Stomach (tissue), 8 donors: ENCODE measurements at regions not wholly inside any gene's neighbourhood (a gene's known extent, or its start where the extent isn't known, plus 50 kb on each side); places are given as distances from the start of the nearest gene placed in this dataset.

ENCODE experiments used
- DNase-seq, 2 donors: peaks; one replicate each; pipeline versions ENCODE4 v3.0.0 to v3.0.0-alpha.2; 2013 to 2019
- H3K27ac ChIP-seq, 5 donors: fragments of 200-600 bp in 4 of 5; sonication (generic) in 4 of 5; one replicate each; pipeline ENCODE4 v1.5.1; 2013 to 2019; ENCODE audit warnings: mild to moderate bottlenecking in 1 of 5, moderate library complexity in 1 of 5
- H3K27me3 ChIP-seq, 3 donors: fragments of 200-600 bp; sonication (generic); one replicate each; pipeline ENCODE4 v1.5.1; 2017 to 2019; ENCODE audit warnings: mixed run types in 1 of 3
- H3K36me3 ChIP-seq, 4 donors: fragments of 200-600 bp; sonication (generic); 1 replicate in 3 of 4; 2 replicates in 1 of 4; pipeline ENCODE4 v1.5.1; 2016 to 2019
- H3K4me1 ChIP-seq, 4 donors: fragments of 200-600 bp; sonication (generic); one replicate each; pipeline ENCODE4 v1.5.1; 2016 to 2019
- H3K4me3 ChIP-seq, 4 donors: fragments of 200-600 bp; sonication (generic) in 3 of 4; one replicate each; pipeline ENCODE4 v1.5.1; 2016 to 2019; ENCODE audit warnings: mild to moderate bottlenecking in 1 of 4
- H3K9me3 ChIP-seq, 4 donors: fragments of 200-600 bp; sonication (generic); one replicate each; pipeline ENCODE4 v1.5.1; 2016 to 2019
- CTCF ChIP-seq, 7 experiments: fragments of 450-650 bp in 4 of 7; fragments of 200-600 bp in 3 of 7; sonication (generic) in 3 of 7; IDR thresholded peaks; one replicate each; pipeline ENCODE4 v1.5.1; 2016 to 2019; ENCODE audit warnings: antibody characterized with exemption in 7 of 7, control low read depth in 2 of 7, mild to moderate bottlenecking in 1 of 7
- EP300 ChIP-seq: sonication (generic); formaldehyde crosslinking; IDR thresholded peaks from one replicate; pipeline ENCODE4 v1.6.1; 2017; ENCODE audit warnings: antibody characterized with exemption
- POLR2A ChIP-seq, 4 donors: fragments of 450-650 bp; IDR thresholded peaks; one replicate each; pipeline ENCODE4 v1.6.1; 2016; ENCODE audit warnings: antibody characterized with exemption in 4 of 4, control low read depth in 2 of 4, mild to moderate bottlenecking in 1 of 4, moderate library complexity in 1 of 4
- POLR2AphosphoS5 ChIP-seq, 3 donors: sonication (generic); formaldehyde crosslinking; IDR thresholded peaks; one replicate each; pipeline ENCODE4 v1.6.1; 2016; ENCODE audit warnings: antibody characterized with exemption in 3 of 3
- WGBS, 5 donors: extraction: QIAGEN DNeasy Blood & Tissue Kit in 3 of 5; methylation state at CpG; one replicate each; pipeline versions ENCODE4 v1.1.5 to v1.1.7; 2013 to 2018; 5-methylcytosine and 5-hydroxymethylcytosine counted together
- intact Hi-C: fragments of 100-400 bp; cut with DNase I; formaldehyde crosslinking; loops from one replicate; pipeline ENCODE4 v1.15.1; 2023; ENCODE audit warnings: low total_unique reads
- donor health status: healthy with polysubstance abuse.
- donor health status: Bipolar disorder and iron deficiency.
- donor health status: healthy.

DNA sequence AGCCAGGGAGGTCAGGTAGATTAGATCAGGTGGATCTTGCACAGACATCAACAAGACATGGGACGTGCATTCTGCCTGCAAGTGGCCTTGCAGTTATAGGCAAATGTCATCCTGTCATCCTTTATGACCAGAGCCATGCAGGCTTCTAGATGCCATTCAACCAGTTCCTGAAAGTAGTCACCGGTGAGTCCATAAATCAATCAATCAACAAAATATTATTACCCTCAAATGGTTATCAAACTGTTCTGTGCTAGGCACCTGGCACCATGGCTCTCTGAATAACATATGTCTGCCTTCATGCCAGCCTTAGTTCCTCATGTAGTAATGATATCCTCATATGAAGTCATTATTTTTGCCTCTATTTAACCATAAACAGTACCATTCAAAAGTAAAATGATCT is 146.9 kb downstream of the TOMM20 start:
- WGBS, 5 donors: 77 to 95% (median 85%) methylated on average over 2 of the region's 2 CpGs

DNA sequence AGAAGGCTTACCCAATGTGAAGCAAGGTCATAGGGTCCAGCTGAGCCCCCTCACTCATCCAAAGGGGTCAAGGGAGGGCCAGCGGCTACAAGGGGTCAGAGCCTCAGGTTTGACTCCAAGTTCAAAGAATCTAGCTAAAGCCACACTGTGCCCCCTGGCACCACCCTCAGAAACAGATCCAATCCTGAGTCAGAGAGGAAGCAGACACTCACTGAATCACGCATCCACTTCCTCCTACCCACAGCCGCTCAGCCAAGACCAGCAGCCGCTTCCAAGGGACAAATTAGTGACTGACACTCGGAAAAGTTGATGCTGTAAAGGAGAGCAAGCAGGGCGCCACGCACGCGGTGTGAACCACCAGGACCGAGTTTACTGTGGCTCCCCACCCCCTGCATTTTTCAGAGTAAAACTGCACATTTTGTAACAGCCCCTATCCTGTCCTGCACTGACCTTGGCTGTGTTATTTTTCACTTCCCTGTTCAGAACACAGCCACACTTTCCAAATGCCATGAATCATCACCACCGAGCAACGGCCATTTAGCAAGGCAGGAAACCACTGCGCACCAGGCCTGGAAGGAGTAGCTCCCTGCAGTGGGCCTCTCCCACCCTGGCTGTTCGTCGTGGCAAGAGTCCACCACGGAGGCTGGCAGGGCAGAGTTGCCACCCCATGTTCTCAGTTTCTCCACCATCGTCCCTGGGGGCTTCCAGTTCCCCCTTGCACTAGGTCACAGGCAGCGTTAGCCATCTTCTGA is 147.8 kb downstream of the TOMM20 start:
- no peaks in the 10 kb centered on the region for H3K36me3 ChIP-seq
- WGBS, 5 donors: 25 to 61% (median 51%) methylated on average over 18 of the region's 18 CpGs
- peak overlapping the region in 1 of 4 donors; percentile 2 for H3K4me3 ChIP-seq
- peak overlapping the region; percentile 73 to 95 (median 92) for H3K27ac ChIP-seq
- H3K9me3 ChIP-seq: no peaks in the 10 kb centered on the region
- TF ChIP-seq POLR2A (IDR thresholded peaks at IDR 0.05) (no peak), POLR2AphosphoS5 (IDR thresholded peaks at IDR 0.05) (peak; percentile 74 to 92 (median 85)), CTCF (IDR thresholded peaks at IDR 0.05) (no peak), EP300 (peak; percentile 88)
- peaks cover 56 to 91% (median 73%) of the 10 kb centered on the region in 4 donors for H3K4me1 ChIP-seq
- no peaks in the 10 kb centered on the region for H3K27me3 ChIP-seq
- DNase-seq: peak; percentile 67 to 79
- intact Hi-C loops: no loop called here

More for the DNA sequence above, 146.9 kb downstream of the TOMM20 start:
- Histone ChIP-seq H3K9me3 (no peaks in the 10 kb centered on the region), H3K36me3 (no peaks in the 10 kb centered on the region), H3K27ac (peak overlapping the region; percentile 73 to 95 (median 92)), H3K27me3 (no peaks in the 10 kb centered on the region), H3K4me3 (no peak overlapping the region), H3K4me1 (peaks cover 58 to 91% (median 78%) of the 10 kb centered on the region in 4 donors)
- intact Hi-C loops: no loop called here
- DNase-seq: no peak
- TF ChIP-seq POLR2AphosphoS5 (IDR thresholded peaks at IDR 0.05) (no peak), POLR2A (IDR thresholded peaks at IDR 0.05) (no peak)

DNA sequence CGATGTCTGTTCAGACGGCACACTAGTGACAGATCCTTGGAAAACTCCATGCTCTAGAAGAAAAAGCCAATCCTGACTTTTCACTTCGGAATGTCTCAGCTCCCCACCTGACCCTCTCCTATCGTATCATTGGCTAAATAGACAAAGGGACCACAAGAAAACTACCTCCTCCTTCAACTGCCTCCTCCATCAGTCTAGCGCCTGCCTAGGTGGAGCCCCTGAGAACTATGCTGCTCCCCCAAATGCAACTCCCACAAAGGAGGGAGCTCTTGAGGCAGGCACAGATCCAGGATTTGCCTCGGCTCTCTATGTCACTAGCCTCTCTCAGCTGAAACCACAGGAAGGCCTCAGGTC is 148.4 kb downstream of the TOMM20 start:
- 65 to 80% (median 77%) methylated on average over 6 of the region's 6 CpGs for WGBS, 5 donors
- Histone ChIP-seq H3K9me3 (no peaks in the 10 kb centered on the region), H3K4me3 (no peak overlapping the region), H3K36me3 (no peaks in the 10 kb centered on the region), H3K4me1 (peaks cover 60 to 91% (median 74%) of the 10 kb centered on the region in 4 donors), H3K27ac (peak overlapping the region; percentile 73 to 95 (median 92)), H3K27me3 (no peaks in the 10 kb centered on the region)
- no peak for DNase-seq
- TF ChIP-seq POLR2AphosphoS5 (IDR thresholded peaks at IDR 0.05) (no peak), EP300 (no peak), CTCF (IDR thresholded peaks at IDR 0.05) (no peak), POLR2A (IDR thresholded peaks at IDR 0.05) (no peak)
- intact Hi-C loops: no loop called here

DNA sequence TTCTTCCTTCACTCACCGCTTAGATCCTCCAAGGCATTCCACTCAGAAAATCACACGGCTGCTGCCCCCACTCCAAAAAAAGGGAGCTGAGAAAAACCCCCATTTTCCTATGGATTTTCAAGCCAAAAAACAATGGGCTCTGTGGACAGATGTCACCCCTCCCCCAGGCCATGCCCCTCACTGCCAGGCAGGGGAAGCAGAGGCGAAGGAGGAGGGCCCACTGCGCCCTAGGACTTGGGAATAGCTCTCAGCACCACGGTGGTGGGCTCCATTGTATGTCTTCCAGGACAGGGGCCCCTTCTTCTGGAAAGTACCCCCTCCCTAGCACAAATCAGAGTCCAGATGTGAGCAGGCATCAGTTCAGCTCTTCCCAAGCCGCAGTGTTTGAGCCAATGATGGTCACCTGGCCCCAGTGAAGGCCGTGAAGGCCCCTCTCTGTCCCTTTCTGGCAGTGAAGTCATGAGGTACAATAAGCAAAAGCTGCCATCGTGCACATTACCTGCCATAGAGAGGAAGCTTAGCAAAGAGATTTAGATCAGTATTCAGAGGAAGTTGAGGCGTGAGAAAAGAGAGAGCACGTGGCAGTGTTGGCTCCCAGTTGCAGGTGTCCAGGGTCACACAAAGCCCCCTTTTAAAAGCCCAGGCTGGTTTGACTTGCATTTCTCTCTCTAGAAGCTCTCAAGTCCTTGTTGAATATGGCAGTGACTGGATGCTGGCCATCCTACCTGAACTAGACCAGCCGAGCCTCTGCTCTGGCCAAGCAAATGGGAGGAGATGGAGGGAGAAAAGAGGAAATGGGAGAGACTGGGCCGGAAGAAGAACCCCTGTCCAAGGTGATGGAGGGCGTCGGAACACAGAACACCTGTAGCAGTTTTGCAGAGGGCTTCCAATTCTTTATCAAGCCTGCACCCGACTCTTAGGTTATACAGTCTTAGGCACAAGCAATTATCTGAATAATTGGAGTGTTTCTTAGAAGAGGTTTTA is 149.0 kb downstream of the TOMM20 start:
- WGBS, 5 donors: 73 to 76% (median 75%) methylated on average over 15 of the region's 15 CpGs
- Histone ChIP-seq H3K9me3 (no peaks in the 10 kb centered on the region), H3K4me3 (no peak overlapping the region), H3K36me3 (no peaks in the 10 kb centered on the region), H3K27ac (peak overlapping the region; percentile 45 to 95 (median 92)), H3K27me3 (no peaks in the 10 kb centered on the region), H3K4me1 (peaks cover 56 to 91% (median 74%) of the 10 kb centered on the region in 4 donors)
- intact Hi-C loops: no loop called here
- TF ChIP-seq POLR2AphosphoS5 (IDR thresholded peaks at IDR 0.05) (no peak), CTCF (IDR thresholded peaks at IDR 0.05) (no peak), EP300 (no peak), POLR2A (IDR thresholded peaks at IDR 0.05) (no peak)
- no peak for DNase-seq
